Anterior cingulate cortex (tissue), 58 donors: ENCODE measurements at regions not wholly inside any gene's neighbourhood (a gene's known extent, or its start where the extent isn't known, plus 50 kb on each side); places are given as distances from the start of the nearest gene placed in this dataset.
"Not testable (repeated sequence)": the region's sequence is repeated elsewhere in the genome, so short reads cannot be mapped to it uniquely, and the experiment has no call there.

Experiments
- DNase-seq, 58 donors: peaks; one replicate each; lab custom pipeline; 2025; lab: John Stamatoyannopoulos, UW

GRCh38 chr11:92122561-92122960 lies 102.1 kb upstream of the FAT3 start:
- no peak for DNase-seq

DNA sequence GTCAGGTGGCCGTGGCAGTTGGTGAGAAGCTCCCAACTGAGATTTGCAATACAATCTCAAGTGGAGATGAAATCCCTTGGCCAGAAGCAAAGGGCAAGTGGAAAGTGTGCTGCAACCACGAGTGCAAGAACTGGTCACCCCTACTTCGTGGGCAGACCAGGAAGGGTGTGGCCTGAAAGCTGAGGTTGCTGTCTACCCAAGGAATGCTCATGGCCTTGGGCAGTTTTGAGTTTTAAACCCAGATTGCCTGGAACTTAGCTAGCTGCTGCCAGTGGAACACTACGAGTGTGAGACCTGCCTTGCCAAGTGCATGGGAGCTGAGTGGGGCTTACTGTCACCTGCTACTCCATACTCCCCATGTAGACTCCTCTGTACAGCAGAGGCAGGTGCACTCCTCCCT lies 113.3 kb upstream of the FAT3 start:
- DNase-seq: no peak

GRCh38 chr11:92109466-92109865 lies 115.2 kb upstream of the FAT3 start:
- no peak for DNase-seq

GRCh38 chr11:92107331-92107730 lies 117.3 kb upstream of the FAT3 start:
- no peak for DNase-seq

DNA sequence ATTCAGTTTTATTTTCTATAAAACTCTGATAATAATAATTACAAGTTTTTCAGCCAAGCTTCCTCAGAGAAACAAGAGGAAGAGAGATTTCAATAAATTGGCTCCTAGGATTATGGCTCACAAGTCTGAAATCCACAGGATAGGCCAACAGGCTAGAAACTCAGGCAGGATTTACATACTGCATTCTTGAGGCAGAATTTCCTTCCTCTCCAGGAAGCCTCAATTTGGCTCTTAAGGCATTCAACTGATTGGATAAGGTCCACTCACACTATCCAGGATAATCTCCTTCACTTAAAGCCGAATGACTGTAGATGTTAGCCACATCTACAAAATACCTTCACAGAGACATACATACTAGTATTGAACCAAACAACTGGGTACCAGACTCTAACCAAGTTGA lies 120.3 kb upstream of the FAT3 start:
- no peak for DNase-seq

DNA sequence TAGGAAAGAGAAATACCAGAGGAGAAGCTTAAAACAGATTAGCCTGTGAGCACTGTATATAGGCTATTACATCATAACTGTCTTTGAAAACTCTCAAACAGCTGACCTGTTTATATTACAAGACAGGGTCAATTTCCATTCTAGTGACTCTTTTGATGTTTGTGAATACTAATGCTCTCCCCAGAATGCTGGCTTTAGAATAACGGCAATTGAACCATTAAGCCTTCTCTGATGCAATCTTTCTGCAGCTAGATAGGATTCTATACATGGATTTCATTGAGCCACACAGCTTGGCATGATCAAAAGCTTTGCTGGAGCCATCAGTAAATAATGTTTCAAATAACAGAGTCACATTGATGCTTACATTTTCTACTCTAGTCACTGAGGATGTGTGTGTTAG lies 122.7 kb upstream of the FAT3 start:
- DNase-seq: no peak

DNA sequence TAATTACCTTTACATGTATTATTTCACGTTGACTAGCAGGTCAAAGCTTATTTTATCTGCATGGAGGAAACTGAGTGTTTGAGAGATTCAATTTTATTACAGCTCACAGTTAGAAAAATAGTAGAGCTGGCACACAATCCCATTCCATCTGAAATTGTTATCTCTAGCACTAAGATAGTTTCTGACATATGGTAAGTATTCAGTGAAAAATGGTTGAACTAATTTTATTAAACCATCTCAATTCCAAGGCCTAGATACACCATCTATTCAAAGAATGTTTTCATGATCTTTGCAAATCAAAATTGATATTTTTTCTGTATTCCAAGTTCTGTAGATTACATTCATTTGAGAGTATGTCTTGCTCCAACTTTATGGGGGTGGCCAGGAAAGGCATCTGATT lies 125.4 kb upstream of the FAT3 start:
- no peak for DNase-seq

DNA sequence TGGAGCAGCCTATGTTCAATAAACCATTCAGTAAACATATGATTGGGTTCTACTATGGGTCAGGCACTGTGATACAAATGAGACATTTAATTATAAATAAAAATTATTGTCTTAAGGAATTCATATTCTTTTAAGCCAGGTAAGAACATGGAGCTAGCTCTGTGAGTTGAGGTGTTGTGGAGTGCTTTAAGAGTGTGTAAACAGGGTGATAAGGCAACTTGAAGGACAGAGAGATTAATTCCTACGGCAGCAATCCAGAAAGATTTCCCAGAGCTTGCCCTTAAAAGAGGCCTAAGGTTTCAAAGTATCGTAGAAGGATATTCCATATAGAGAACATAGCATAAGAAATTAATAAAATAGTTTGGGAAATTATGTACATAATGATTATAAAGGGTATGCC lies 126.4 kb upstream of the FAT3 start:
- DNase-seq: no peak

DNA sequence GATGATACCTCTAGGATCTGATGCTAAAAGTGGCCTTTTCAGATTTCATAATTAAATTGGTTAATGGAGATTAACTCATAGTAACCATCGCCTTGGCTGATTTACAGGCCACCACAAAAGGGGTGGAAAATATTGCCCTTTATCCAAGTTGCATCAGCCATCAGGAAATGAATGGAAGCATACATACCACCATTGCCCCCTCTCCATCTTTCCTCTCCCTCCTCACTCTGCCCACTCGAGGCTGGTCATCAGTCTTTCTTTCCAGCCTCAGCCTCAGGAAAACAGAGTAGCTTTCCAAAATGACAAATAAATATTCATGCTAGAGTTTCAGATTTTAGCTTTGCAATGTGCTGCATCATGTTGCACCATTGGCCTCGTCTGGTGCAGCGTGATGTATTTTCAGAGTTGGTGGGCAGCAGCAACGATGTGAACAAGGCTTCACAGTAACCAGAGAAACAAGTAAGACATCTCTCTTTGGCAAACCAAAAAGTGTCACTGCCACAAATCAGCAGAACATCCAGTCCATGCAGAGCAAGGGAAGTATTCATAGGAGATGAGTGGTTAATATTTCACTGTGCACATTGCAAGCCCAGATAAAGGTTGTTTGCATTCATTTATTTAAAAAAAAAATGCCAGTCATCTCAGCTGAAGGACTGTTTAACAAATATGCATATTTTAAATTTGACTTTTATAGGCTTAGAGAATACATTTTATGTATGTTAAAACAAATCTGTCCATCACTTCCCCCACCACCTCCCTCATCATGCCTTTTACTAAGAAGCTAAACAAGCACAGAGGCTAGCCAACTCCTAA lies 136.7 kb upstream of the FAT3 start:
- DNase-seq: peak in 24 of 58 donors; percentile 1 to 64 (median 14)

- DNase-seq: no peak
Measured at GRCh38 chr11:92083123-92083522, 141.5 kb upstream of the FAT3 start.

- DNase-seq: no peak
Measured at GRCh38 chr11:92082652-92083051, 142.0 kb upstream of the FAT3 start.

- DNase-seq: not testable (repeated sequence)
Measured at GRCh38 chr11:92074498-92074897, 150.1 kb upstream of the FAT3 start.

- DNase-seq: no peak
Measured at GRCh38 chr11:92071660-92072059, 153.0 kb upstream of the FAT3 start.

DNA sequence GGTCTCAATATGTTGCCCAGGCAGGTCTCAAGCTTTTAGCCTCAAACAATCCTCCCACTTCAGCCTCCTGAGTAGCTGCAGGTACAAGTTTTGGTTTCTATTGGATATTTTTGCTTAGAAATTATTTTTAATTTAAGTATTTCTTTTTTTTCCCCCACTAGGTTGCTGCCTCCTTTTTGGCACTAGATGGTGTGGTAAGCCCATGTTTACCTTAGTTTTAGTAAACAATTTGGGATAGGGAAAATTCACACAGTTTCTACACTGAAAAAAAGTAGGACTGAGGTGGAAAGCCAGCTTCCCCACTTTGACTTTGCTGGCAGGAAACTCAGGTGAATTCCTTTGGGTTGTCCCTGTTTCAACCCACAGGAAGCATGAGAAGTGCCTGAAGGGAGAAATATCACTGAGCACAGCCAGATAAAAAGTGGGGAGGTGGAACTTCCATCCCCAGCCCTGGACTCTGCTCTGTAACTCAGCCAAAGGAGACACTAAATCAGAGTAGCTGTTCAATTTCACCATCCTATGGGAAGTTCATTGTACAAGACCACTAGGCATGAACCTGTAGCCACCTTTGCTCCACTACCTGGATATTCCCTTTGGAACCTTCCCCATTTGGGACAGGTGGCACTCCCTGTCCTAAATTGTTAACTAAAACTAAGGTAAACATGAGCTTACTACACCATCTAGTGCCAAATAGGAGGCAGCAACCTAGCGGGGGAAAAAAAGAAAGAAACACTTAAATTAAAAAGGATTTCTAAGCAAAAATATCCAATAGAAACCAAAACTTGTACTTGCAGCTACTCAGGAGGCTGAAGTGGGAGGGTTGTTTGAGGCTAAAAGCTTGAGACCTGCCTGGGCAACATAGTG lies 154.4 kb upstream of the FAT3 start:
- no peak for DNase-seq

DNA sequence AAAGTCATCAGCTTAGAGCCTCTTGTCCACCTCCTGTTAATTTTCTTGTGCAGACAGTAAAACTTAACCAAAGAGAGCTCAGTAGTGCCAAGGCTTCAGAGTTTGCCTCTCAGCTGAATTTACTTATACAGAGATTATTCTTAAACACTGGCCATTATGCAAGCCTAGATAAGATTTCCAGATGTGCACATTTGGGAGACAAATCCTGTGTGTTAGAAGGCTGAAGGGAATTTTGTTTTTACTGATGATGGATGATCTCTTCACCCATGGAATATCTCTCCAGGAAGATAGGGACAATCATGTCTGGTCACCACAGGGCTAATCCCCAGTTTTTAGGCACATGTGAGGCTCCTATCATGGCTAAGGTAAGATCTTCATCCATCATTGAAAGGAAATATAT lies 157.6 kb upstream of the FAT3 start:
- DNase-seq: no peak

DNA sequence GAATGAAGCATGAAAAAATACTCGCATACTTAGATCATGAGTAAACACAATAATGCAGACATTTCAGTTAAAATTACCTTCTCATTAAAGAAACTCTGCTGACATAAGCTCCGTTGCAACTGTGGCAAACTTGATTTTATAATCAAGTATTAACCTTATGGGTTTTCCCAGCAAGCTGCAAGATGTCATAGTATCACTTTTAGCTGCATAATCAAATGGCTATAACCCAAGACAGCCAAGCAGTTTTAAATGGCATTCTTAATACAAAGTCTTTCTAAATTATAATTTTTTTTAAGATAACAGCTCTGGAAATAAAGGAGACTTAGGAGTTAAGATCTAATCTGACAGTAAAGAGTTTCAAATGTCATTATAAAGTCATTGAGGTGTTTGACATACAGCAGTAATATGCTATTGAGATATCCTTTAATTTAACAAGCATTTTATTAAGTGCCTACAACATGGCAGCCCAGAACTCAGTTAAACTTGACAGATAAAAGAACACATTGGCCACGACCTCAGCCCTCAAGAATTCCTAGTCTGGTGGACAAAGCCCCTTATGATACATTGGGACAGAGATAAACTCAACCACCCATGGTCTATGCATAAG lies 163.1 kb upstream of the FAT3 start:
- DNase-seq: no peak

GRCh38 chr11:92057849-92058442 lies 166.7 kb upstream of the FAT3 start:
- DNase-seq: no peak

- no peak for DNase-seq
Measured at GRCh38 chr11:92053216-92053615, 171.4 kb upstream of the FAT3 start.

- no peak for DNase-seq
Measured at GRCh38 chr11:92050305-92050704, 174.3 kb upstream of the FAT3 start.

- peak in 1 of 58 donors; percentile 0 for DNase-seq
Measured at GRCh38 chr11:92048415-92048814, 176.2 kb upstream of the FAT3 start.

- DNase-seq: no peak
Measured at GRCh38 chr11:92046103-92046502, 178.5 kb upstream of the FAT3 start.
